Kidney (tissue), 13 donors: ENCODE measurements at regions not wholly inside any gene's neighbourhood (a gene's known extent, or its start where the extent isn't known, plus 50 kb on each side); places are given as distances from the start of the nearest gene placed in this dataset.

Source experiments
- DNase-seq, 5 donors: peaks; one replicate each; pipeline ENCODE4 v3.0.0-alpha.2; 2013 to 2020
- FAIRE-seq: peaks from 2 replicates; lab custom pipeline; 2012; peaks lifted over from hg19 to GRCh38; lab: Jason Lieb, UNC
- H3K27ac ChIP-seq, 2 donors: one replicate each; pipeline ENCODE4 v1.7.0; 2013; ENCODE audit warnings: low read depth in 2 of 2, low read length in 2 of 2, inconsistent platforms in 1 of 2
- H3K27me3 ChIP-seq: one replicate; pipeline ENCODE4 v1.7.1; 2013; ENCODE audit warnings: low read length, inconsistent platforms; ENCODE audit not compliant: control insufficient read depth, insufficient read depth
- H3K36me3 ChIP-seq, 3 donors: one replicate each; pipeline versions ENCODE4 v1.7.0 to v1.7.1; 2013; ENCODE audit warnings: low read length in 3 of 3, control low read depth in 1 of 3, inconsistent platforms in 1 of 3; ENCODE audit not compliant: insufficient read depth in 3 of 3, control insufficient read depth in 2 of 3
- H3K4me1 ChIP-seq, 3 donors: one replicate each; pipeline versions ENCODE4 v1.7.0 to v1.7.1; 2013; ENCODE audit warnings: low read length in 3 of 3, inconsistent platforms in 1 of 3, low read depth in 1 of 3; ENCODE audit not compliant: control insufficient read depth in 2 of 3, insufficient read depth in 2 of 3
- H3K4me3 ChIP-seq, 3 donors: one replicate each; pipeline versions ENCODE4 v1.7.0 to v1.8.1; 2013; ENCODE audit warnings: low read length in 3 of 3, control low read depth in 1 of 3, inconsistent platforms in 1 of 3
- H3K9ac ChIP-seq, 3 donors: one replicate each; pipeline versions ENCODE4 v1.7.0 to v1.7.1; 2013; ENCODE audit warnings: low read length in 3 of 3, control low read depth in 1 of 3, inconsistent platforms in 1 of 3
- H3K9me3 ChIP-seq, 3 donors: one replicate each; pipeline versions ENCODE4 v1.7.0 to v1.7.1; 2013; ENCODE audit warnings: low read length in 3 of 3, control low read depth in 1 of 3, inconsistent platforms in 1 of 3; ENCODE audit not compliant: control insufficient read depth in 2 of 3, insufficient read depth in 1 of 3
- intact Hi-C: fragments of 100-400 bp; cut with DNase I; formaldehyde crosslinking; loops from one replicate; pipeline ENCODE4 v1.11.1; 2022
- TF ChIP-seq, protein P1 (sequence below): IDR thresholded peaks from 3 replicates; pipeline ENCODE4 v1.5.1; 2012; ENCODE audit warnings: mild to moderate bottlenecking, moderate library complexity, borderline replicate concordance; ENCODE audit not compliant: insufficient read depth; ENCODE audit errors: extremely low read depth
- donor health status: control.
- donor health status: control.
- donor health status: control.
- donor health status: control.
- donor health status: control.
- donor health status: DM: yes; HTN: yes; CAD: no.
- donor health status: Normal renal cell carcinoma (clear cell type).

DNA sequence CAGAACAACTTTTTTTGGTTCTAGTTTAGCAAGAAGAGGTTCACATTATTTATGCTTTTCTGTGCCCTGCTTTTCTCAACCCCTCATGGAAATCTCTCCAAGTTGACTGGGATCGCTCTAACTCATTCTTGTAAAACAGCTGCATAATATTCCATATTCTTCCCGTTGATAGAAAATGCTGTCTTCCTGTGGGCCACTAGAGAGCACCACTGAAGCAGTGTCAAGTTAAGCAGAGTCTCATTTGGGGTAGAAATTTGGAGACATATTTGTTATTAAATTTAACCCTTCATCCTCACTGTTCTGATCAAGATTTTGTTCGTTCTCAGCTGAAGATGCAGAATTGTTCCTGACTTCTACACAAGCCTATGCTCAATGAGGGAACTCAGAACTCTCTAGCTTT, 140.1 kb downstream of the CEMIP2 start:
- H3K9ac ChIP-seq, result no peak overlapping the region
- DNase-seq (no peak), FAIRE-seq (no peak)
- no peak overlapping the region for H3K4me3 ChIP-seq
- TF ChIP-seq, protein P1, sequence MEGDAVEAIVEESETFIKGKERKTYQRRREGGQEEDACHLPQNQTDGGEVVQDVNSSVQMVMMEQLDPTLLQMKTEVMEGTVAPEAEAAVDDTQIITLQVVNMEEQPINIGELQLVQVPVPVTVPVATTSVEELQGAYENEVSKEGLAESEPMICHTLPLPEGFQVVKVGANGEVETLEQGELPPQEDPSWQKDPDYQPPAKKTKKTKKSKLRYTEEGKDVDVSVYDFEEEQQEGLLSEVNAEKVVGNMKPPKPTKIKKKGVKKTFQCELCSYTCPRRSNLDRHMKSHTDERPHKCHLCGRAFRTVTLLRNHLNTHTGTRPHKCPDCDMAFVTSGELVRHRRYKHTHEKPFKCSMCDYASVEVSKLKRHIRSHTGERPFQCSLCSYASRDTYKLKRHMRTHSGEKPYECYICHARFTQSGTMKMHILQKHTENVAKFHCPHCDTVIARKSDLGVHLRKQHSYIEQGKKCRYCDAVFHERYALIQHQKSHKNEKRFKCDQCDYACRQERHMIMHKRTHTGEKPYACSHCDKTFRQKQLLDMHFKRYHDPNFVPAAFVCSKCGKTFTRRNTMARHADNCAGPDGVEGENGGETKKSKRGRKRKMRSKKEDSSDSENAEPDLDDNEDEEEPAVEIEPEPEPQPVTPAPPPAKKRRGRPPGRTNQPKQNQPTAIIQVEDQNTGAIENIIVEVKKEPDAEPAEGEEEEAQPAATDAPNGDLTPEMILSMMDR, result no peak
- H3K27ac ChIP-seq, result no peak overlapping the region
- no peaks in the 10 kb centered on the region for H3K27me3 ChIP-seq
- H3K36me3 ChIP-seq, result no peaks in the 10 kb centered on the region
- H3K4me1 ChIP-seq, result no peaks in the 10 kb centered on the region
- no peaks in the 10 kb centered on the region for H3K9me3 ChIP-seq
- intact Hi-C loops, result no loop called here

GRCh38 chr9:71627537-71627936, 140.8 kb downstream of the CEMIP2 start:
- FAIRE-seq, result no peak
- Histone ChIP-seq H3K36me3 (no peaks in the 10 kb centered on the region), H3K4me3 (no peak overlapping the region), H3K4me1 (no peaks in the 10 kb centered on the region), H3K9me3 (no peaks in the 10 kb centered on the region), H3K27ac (no peak overlapping the region), H3K9ac (no peak overlapping the region), H3K27me3 (no peaks in the 10 kb centered on the region)
- DNase-seq, result no peak
- intact Hi-C loops, result no loop called here
- TF ChIP-seq, protein P1, result no peak

DNA sequence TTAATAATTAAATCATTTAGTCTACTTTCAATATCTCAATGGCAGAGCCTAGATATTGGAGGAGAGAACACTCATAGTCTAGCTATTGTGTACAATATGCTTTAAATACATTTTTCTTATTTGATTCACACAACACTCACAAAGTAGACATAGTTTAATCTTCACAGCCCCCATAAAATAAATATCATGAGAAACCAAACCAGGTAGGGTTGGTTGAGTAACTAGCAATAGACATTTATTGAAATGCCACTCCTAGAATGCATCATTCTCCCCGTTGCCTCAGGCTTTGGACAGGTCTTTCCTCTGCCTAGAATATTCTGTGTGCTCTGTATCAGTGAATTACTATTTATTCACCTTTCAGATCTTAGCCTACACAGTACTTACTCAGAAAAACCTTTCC, 141.9 kb downstream of the CEMIP2 start:
- H3K27me3 ChIP-seq, result no peaks in the 10 kb centered on the region
- FAIRE-seq, result no peak
- no peaks in the 10 kb centered on the region for H3K36me3 ChIP-seq
- DNase-seq, result no peak
- TF ChIP-seq, protein P1, result no peak
- no peak overlapping the region for H3K9ac ChIP-seq
- no peak overlapping the region for H3K4me3 ChIP-seq
- intact Hi-C loops, result no loop called here
- H3K9me3 ChIP-seq, result no peaks in the 10 kb centered on the region
- no peak overlapping the region for H3K27ac ChIP-seq
- no peaks in the 10 kb centered on the region for H3K4me1 ChIP-seq

GRCh38 chr9:71624728-71625127, 143.6 kb downstream of the CEMIP2 start:
- Histone ChIP-seq H3K4me3 (no peak overlapping the region), H3K4me1 (no peaks in the 10 kb centered on the region), H3K36me3 (no peaks in the 10 kb centered on the region), H3K27ac (no peak overlapping the region), H3K9ac (no peak overlapping the region), H3K27me3 (no peaks in the 10 kb centered on the region), H3K9me3 (no peaks in the 10 kb centered on the region)
- intact Hi-C loops, result no loop called here
- TF ChIP-seq, protein P1, result no peak
- DNase-seq (no peak), FAIRE-seq (no peak)
